ENCODE measurements at regions not wholly inside any gene's neighbourhood (a gene's known extent, or its start where the extent isn't known, plus 50 kb on each side); places are given as distances from the start of the nearest gene placed in this dataset.

GRCh38 chr9:108392877-108393276 lies 462.9 kb downstream of the ACTL7B start:
- DNase-seq, result no peak

GRCh38 chr9:108389056-108389455 lies 466.7 kb downstream of the ACTL7B start:
- no peak for DNase-seq

- no peak for DNase-seq
Measured at GRCh38 chr9:108386859-108387384, 468.9 kb downstream of the ACTL7B start.

- DNase-seq, result no peak
Measured at GRCh38 chr9:108386032-108386431, 469.8 kb downstream of the ACTL7B start.

- DNase-seq, result no peak
Measured at GRCh38 chr9:108383796-108384195, 472.0 kb downstream of the ACTL7B start.

GRCh38 chr9:108382310-108382709 lies 473.5 kb downstream of the ACTL7B start:
- peak; percentile 54 for DNase-seq

- DNase-seq, result no peak
Measured at GRCh38 chr9:108377881-108378280, 477.9 kb downstream of the ACTL7B start.

- DNase-seq, result no peak
Measured at GRCh38 chr9:108377382-108377781, 478.4 kb downstream of the ACTL7B start.

- DNase-seq, result no peak
Measured at GRCh38 chr9:108376140-108376539, 479.6 kb downstream of the ACTL7B start.

- DNase-seq, result no peak
Measured at GRCh38 chr9:108374626-108375025, 481.2 kb downstream of the ACTL7B start.

GRCh38 chr9:108367188-108367587 lies 488.6 kb downstream of the ACTL7B start:
- no peak for DNase-seq

GRCh38 chr9:108363311-108363710 lies 492.5 kb downstream of the ACTL7B start:
- peak; percentile 22 for DNase-seq

GRCh38 chr9:108360304-108360703 lies 495.5 kb downstream of the ACTL7B start:
- DNase-seq, result no peak

- DNase-seq, result no peak
Measured at GRCh38 chr9:108356806-108357205, 499.0 kb downstream of the ACTL7B start.

GRCh38 chr9:108351571-108351970 lies 504.2 kb downstream of the ACTL7B start:
- no peak for DNase-seq

GRCh38 chr9:108347463-108348188 lies 508.2 kb downstream of the ACTL7B start:
- DNase-seq, result no peak

GRCh38 chr9:108345826-108346225 lies 510.0 kb downstream of the ACTL7B start:
- no peak for DNase-seq

GRCh38 chr9:108339251-108339650 lies 516.5 kb downstream of the ACTL7B start:
- DNase-seq, result no peak

GRCh38 chr9:108336575-108336974 lies 519.2 kb downstream of the ACTL7B start:
- DNase-seq, result no peak

- DNase-seq, result no peak
Measured at GRCh38 chr9:108333530-108333983, 522.2 kb downstream of the ACTL7B start.

GRCh38 chr9:108331596-108331995 lies 524.2 kb downstream of the ACTL7B start:
- DNase-seq, result no peak

GRCh38 chr9:108325406-108325805 lies 530.4 kb downstream of the ACTL7B start:
- DNase-seq, result no peak

GRCh38 chr9:108323615-108324014 lies 532.2 kb downstream of the ACTL7B start:
- DNase-seq, result no peak

GRCh38 chr9:108322326-108323098 lies 533.3 kb downstream of the ACTL7B start:
- DNase-seq, result no peak
